Heart left ventricle (tissue), 16 donors: ENCODE measurements at regions not wholly inside any gene's neighbourhood (a gene's known extent, or its start where the extent isn't known, plus 50 kb on each side); places are given as distances from the start of the nearest gene placed in this dataset.

Source experiments
- ATAC-seq, 4 donors: fragments of 200-7000 bp; cut with Tn5 transposase; one replicate each; pipeline ENCODE4 v1.9.1; 2020 to 2022; ENCODE audit warnings: moderate library complexity in 4 of 4, mild to moderate bottlenecking in 3 of 4, moderate number of reproducible peaks in 1 of 4
- DNase-seq, 5 donors: peaks; one replicate each; pipeline ENCODE4 v3.0.0-alpha.2; 2020
- H3K27ac ChIP-seq, 12 donors: fragments of 200-600 bp; sonication (generic) in 4 of 12; one replicate each; pipeline versions ENCODE4 v1.5.0 to v1.8.0; 2016 to 2022; ENCODE audit warnings: mild to moderate bottlenecking in 2 of 12
- H3K27me3 ChIP-seq, 9 donors: fragments of 200-600 bp; sonication (generic) in 2 of 9; one replicate each; pipeline versions ENCODE4 v1.5.1 to v1.8.0; 2016 to 2022; ENCODE audit warnings: mild to moderate bottlenecking in 3 of 9
- H3K36me3 ChIP-seq, 9 donors: fragments of 200-600 bp; sonication (generic) in 2 of 9; one replicate each; pipeline versions ENCODE4 v1.5.0 to v1.8.0; 2018 to 2022; ENCODE audit warnings: mild to moderate bottlenecking in 2 of 9
- H3K4me1 ChIP-seq, 12 donors: fragments of 200-600 bp; sonication (generic) in 4 of 12; one replicate each; pipeline versions ENCODE4 v1.5.0 to v1.8.0; 2016 to 2022; ENCODE audit warnings: mild to moderate bottlenecking in 3 of 12
- H3K4me3 ChIP-seq, 12 donors: fragments of 200-600 bp; sonication (generic) in 4 of 12; one replicate each; pipeline versions ENCODE4 v1.5.0 to v1.8.0; 2017 to 2022; ENCODE audit warnings: mild to moderate bottlenecking in 9 of 12, moderate library complexity in 4 of 12
- H3K9me3 ChIP-seq, 12 donors: fragments of 200-600 bp; sonication (generic) in 4 of 12; one replicate each; pipeline versions ENCODE4 v1.5.0 to v1.8.0; 2016 to 2022; ENCODE audit warnings: mild to moderate bottlenecking in 1 of 12
- CTCF ChIP-seq, 12 donors: fragments of 200-600 bp; sonication (generic) in 4 of 12; IDR thresholded peaks; one replicate each; pipeline versions ENCODE4 v1.5.0 to v1.8.0; 2018 to 2022; ENCODE audit warnings: antibody characterized with exemption in 12 of 12, mild to moderate bottlenecking in 5 of 12
- POLR2A ChIP-seq, 2 donors: fragments of 450-650 bp; IDR thresholded peaks; one replicate each; pipeline ENCODE4 v1.6.1; 2017; ENCODE audit warnings: antibody characterized with exemption in 2 of 2, mild to moderate bottlenecking in 2 of 2, moderate library complexity in 2 of 2
- WGBS, 4 donors: extraction: QIAGEN DNeasy Blood & Tissue Kit in 2 of 4; methylation state at CpG; one replicate each; pipeline versions ENCODE4 v1.1.5 to v1.1.7; 2013 to 2018; 5-methylcytosine and 5-hydroxymethylcytosine counted together
- intact Hi-C, 10 donors: fragments of 100-400 bp; cut with DNase I; formaldehyde crosslinking; loops; one replicate each; pipeline versions ENCODE4 v1.11.1 to v1.14.2; 2022
- donor health status: ischemic (EF 13 %, LVEDD 7.1; RV severe dilation, severe dysfunction).
- donor health status: healthy with polysubstance abuse.
- donor health status: DM: no; HTN: yes; CAD: no.
- donor health status: DM: no; HTN: no; CAD: no.
- donor health status: ischemic (EF 25% LVEDD 6.9; RV normal size, moderate dysfunction).
- donor health status: ischemic (EF 25% LVEDD 5.7; RV mildly dilated, moderate dysfunction).
- donor health status: healthy.
- donor health status: DM: yes; HTN: yes; CAD: no.
- donor health status: ischemic (EF 35%, LVEDD 5.7; RV mildly dilated, moderate dysfunction).
- donor health status: nonischemic (EF 11% LVEDD 7.7; RV severe dilation, severe dysfunction).
- donor health status: DM: yes; HTN: yes; CAD: no.
- donor health status: PGD.
- donor health status: ischemic (EF 29% LVEDD 5.4; RV normal size, mild dysfunction).
- donor health status: nonischemic (EF 23%, LVEDD 6.1; RV moderate dilation, normal function).

DNA sequence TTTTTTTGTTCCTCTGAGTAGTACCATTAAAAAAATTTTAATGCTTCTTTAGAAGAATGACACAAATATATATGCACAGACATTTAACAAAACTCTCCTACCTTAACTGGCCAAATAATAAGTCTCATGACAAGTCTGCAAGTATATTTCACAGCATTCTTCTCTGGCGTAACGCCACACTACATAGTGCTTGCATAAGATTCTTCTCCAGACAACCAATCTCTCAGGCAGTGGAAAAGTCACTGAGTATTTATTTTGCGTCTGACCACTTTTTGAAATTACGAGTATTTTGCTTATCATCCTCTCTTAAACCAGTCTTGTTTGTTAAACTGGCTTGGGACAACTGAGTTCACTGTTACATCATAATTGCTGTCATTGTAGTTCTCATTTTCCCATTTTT is 749.2 kb downstream of the ADCYAP1 start:
- intact Hi-C loops = no loop called here
- no peak for ATAC-seq
- 78 to 85% (median 81%) methylated on average over 4 of the region's 4 CpGs for WGBS, 4 donors
- Histone ChIP-seq H3K27me3 (no peaks in the 10 kb centered on the region), H3K4me1 (peaks cover 0 to 4% (median 0%) of the 10 kb centered on the region in 12 donors), H3K36me3 (no peaks in the 10 kb centered on the region), H3K4me3 (no peak overlapping the region), H3K9me3 (no peaks in the 10 kb centered on the region), H3K27ac (no peak overlapping the region)
- DNase-seq = no peak
- no peak for TF ChIP-seq POLR2A (IDR thresholded peaks at IDR 0.05)
- TF ChIP-seq CTCF (IDR thresholded peaks at IDR 0.05) = no peak

- no peak for ATAC-seq
- intact Hi-C loops = no loop called here
- H3K36me3 ChIP-seq = no peaks in the 10 kb centered on the region
- 70 to 86% (median 79%) methylated on average over 1 of the region's 1 CpG for WGBS, 4 donors
- no peaks in the 10 kb centered on the region for H3K9me3 ChIP-seq
- H3K27me3 ChIP-seq = no peaks in the 10 kb centered on the region
- TF ChIP-seq CTCF (IDR thresholded peaks at IDR 0.05) = no peak
- no peak for TF ChIP-seq POLR2A (IDR thresholded peaks at IDR 0.05)
- DNase-seq = no peak
- H3K4me3 ChIP-seq = no peak overlapping the region
- H3K27ac ChIP-seq = no peak overlapping the region
- no peaks in the 10 kb centered on the region for H3K4me1 ChIP-seq
These were observed 753.2 kb downstream of the ADCYAP1 start for GRCh38 chr18:1657876-1658275.

DNA sequence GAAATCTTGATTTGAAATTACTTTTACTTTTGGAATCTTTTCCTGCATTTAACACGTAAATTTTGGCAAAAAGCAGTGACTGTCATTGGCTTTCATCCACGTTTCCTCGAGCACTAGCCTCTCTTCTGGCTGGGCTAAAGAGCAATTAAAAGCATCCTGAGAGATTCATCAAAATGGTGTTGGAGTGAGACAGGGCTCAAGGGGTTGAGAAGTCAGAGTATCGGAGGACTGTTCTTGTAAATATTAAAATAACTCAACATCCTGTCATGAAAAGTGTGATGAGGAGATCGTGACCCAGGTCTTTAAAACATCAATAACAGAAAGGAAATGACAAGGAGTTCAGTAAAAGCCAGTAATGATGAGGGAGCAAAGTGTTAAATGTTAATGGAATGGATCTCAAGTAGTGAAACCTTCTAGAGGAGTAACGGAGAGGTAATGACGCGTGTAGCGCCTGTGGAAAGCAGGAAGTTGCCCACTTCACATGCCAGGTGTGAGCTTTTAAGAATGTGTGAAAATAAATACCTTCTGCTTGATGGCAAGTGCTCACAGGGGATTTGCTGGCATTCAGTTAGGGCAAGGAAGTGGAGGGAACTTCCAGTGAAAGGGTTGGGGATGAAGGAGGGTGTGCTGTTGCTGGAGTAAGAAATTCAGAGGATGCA is 754.4 kb downstream of the ADCYAP1 start:
- Histone ChIP-seq H3K36me3 (no peaks in the 10 kb centered on the region), H3K27me3 (no peaks in the 10 kb centered on the region), H3K27ac (no peak overlapping the region), H3K4me1 (no peaks in the 10 kb centered on the region), H3K4me3 (no peak overlapping the region), H3K9me3 (no peaks in the 10 kb centered on the region)
- 48 to 61% (median 56%) methylated on average over 9 of the region's 9 CpGs for WGBS, 4 donors
- ATAC-seq (no peak), DNase-seq (no peak)
- intact Hi-C loops = no loop called here
- TF ChIP-seq CTCF (IDR thresholded peaks at IDR 0.05) (no peak), POLR2A (IDR thresholded peaks at IDR 0.05) (no peak)

GRCh38 chr18:1663879-1664705 is 759.4 kb downstream of the ADCYAP1 start:
- no peak overlapping the region for H3K4me3 ChIP-seq
- intact Hi-C loops = loop anchor here in 1 of 10 donors (10.0 kb wide), 1 partner anchor 69 kb away; no protein-coding TSS in a partner anchor

More at GRCh38 chr18:1663879-1664705, 759.4 kb downstream of the ADCYAP1 start:
- DNase-seq (peak; percentile 22 to 70 (median 37)), ATAC-seq (peak in 2 of 4 donors; percentile 13 to 53)
- Histone ChIP-seq H3K9me3 (no peaks in the 10 kb centered on the region), H3K36me3 (no peaks in the 10 kb centered on the region), H3K4me1 (peaks cover 0 to 4% (median 0%) of the 10 kb centered on the region in 12 donors), H3K27me3 (no peaks in the 10 kb centered on the region), H3K27ac (peak overlapping the region in 1 of 12 donors; percentile 31)
- peak in 11 of 12 donors; percentile 12 to 66 (median 44) for TF ChIP-seq CTCF (IDR thresholded peaks at IDR 0.05)
- no peak for TF ChIP-seq POLR2A (IDR thresholded peaks at IDR 0.05)
- WGBS, 4 donors = 48 to 61% (median 53%) methylated on average over 12 of the region's 12 CpGs
